Glutamatergic neuron (in vitro differentiated cells): ENCODE measurements at regions not wholly inside any gene's neighbourhood (a gene's known extent, or its start where the extent isn't known, plus 50 kb on each side); places are given as distances from the start of the nearest gene placed in this dataset.

Source experiments
- DNase-seq: peaks from one replicate; pipeline ENCODE4 v3.0.0; 2022
- H3K27ac Mint-ChIP-seq: one replicate; pipeline ENCODE4 v1.8.0; 2020; ENCODE audit warnings: mild to moderate bottlenecking, mixed read lengths, inconsistent platforms; ENCODE audit not compliant: unreplicated experiment
- H3K27me3 Mint-ChIP-seq: one replicate; pipeline ENCODE4 v1.8.0; 2020; ENCODE audit warnings: mild to moderate bottlenecking, moderate library complexity, mixed read lengths, inconsistent platforms; ENCODE audit not compliant: unreplicated experiment
- H3K36me3 Mint-ChIP-seq: one replicate; pipeline ENCODE4 v1.8.0; 2020; ENCODE audit warnings: mild to moderate bottlenecking, mixed read lengths, inconsistent platforms; ENCODE audit not compliant: unreplicated experiment
- H3K4me1 Mint-ChIP-seq: one replicate; pipeline ENCODE4 v1.8.0; 2020; ENCODE audit warnings: mild to moderate bottlenecking, low read depth, mixed read lengths, inconsistent platforms; ENCODE audit not compliant: unreplicated experiment
- H3K4me3 Mint-ChIP-seq: one replicate; pipeline ENCODE4 v1.8.0; 2020; ENCODE audit warnings: mild to moderate bottlenecking, mixed read lengths, inconsistent platforms; ENCODE audit not compliant: unreplicated experiment
- H3K9me3 Mint-ChIP-seq: one replicate; pipeline ENCODE4 v1.8.0; 2020; ENCODE audit warnings: mild to moderate bottlenecking, moderate library complexity, mixed read lengths, inconsistent platforms; ENCODE audit not compliant: unreplicated experiment
- CTCF ChIP-seq: fragments of 200-600 bp; sonication (generic); IDR thresholded peaks from one replicate; pipeline ENCODE4 v1.5.0; 2021; ENCODE audit not compliant: partially characterized antibody, unreplicated experiment

GRCh38 chr6:19749722-19750121 lies 87.4 kb upstream of the ID4 start:
- H3K27ac Mint-ChIP-seq = no peak overlapping the region
- no peak for TF ChIP-seq CTCF
- peaks cover 7% of the 10 kb centered on the region for H3K27me3 Mint-ChIP-seq
- no peaks in the 10 kb centered on the region for H3K9me3 Mint-ChIP-seq
- H3K36me3 Mint-ChIP-seq = no peaks in the 10 kb centered on the region
- H3K4me1 Mint-ChIP-seq = peaks cover 25% of the 10 kb centered on the region
- no peak for DNase-seq
- H3K4me3 Mint-ChIP-seq = no peak overlapping the region

DNA sequence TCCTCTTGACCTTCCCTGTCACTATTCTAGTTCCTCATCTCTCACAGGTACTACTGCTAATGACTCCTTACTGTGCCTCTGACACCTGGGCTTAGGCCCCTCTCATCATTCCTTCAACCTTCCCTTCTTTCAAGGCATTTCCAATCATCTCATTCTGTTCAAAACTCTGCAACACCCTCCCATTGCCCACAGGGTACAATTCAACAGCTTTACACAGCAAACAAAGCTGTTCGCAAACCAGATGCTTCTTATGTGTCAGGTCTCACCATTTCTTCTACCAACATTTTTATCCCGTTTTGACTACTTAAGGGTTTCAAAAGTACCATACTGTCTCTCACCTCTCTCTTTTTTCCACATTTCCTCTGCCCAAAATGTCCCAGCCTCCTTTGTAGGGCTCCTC lies 84.4 kb upstream of the ID4 start:
- Mint-ChIP-seq H3K27me3 (peaks cover 7% of the 10 kb centered on the region), H3K4me1 (peaks cover 33% of the 10 kb centered on the region), H3K4me3 (no peak overlapping the region), H3K9me3 (no peaks in the 10 kb centered on the region), H3K27ac (peak overlapping the region; percentile 24), H3K36me3 (no peaks in the 10 kb centered on the region)
- no peak for DNase-seq
- TF ChIP-seq CTCF = no peak

DNA sequence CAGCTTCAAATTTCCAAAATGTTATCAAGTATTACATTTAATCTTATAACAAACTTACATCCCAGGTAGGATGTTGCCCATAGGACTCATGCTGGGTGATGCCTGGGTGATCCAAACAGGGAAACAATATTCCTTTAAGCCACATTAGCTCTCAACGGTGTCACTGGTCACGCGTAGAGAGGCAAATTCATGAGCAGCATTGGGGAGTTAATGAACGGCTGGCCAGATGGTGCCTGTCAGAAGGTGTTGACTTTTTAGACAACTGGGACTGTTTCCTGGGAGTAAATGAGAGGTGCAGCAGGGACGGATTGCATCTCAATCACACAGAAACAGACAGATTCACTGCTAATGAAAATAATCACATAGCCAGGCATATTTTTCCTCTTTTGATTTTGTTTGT lies 83.3 kb upstream of the ID4 start:
- H3K27me3 Mint-ChIP-seq = peaks cover 7% of the 10 kb centered on the region
- TF ChIP-seq CTCF = no peak
- H3K36me3 Mint-ChIP-seq = no peaks in the 10 kb centered on the region
- H3K9me3 Mint-ChIP-seq = no peaks in the 10 kb centered on the region
- peak; percentile 51 for DNase-seq
- H3K4me3 Mint-ChIP-seq = peak overlapping the region; percentile 35
- peak overlapping the region; percentile 85 for H3K27ac Mint-ChIP-seq
- H3K4me1 Mint-ChIP-seq = peaks cover 33% of the 10 kb centered on the region

- TF ChIP-seq CTCF = no peak
- no peak overlapping the region for H3K27ac Mint-ChIP-seq
- H3K4me1 Mint-ChIP-seq = peaks cover 33% of the 10 kb centered on the region
- no peak for DNase-seq
- no peaks in the 10 kb centered on the region for H3K36me3 Mint-ChIP-seq
- peaks cover 7% of the 10 kb centered on the region for H3K27me3 Mint-ChIP-seq
- no peaks in the 10 kb centered on the region for H3K9me3 Mint-ChIP-seq
- H3K4me3 Mint-ChIP-seq = no peak overlapping the region
Measured at GRCh38 chr6:19754686-19755085, 82.5 kb upstream of the ID4 start.

DNA sequence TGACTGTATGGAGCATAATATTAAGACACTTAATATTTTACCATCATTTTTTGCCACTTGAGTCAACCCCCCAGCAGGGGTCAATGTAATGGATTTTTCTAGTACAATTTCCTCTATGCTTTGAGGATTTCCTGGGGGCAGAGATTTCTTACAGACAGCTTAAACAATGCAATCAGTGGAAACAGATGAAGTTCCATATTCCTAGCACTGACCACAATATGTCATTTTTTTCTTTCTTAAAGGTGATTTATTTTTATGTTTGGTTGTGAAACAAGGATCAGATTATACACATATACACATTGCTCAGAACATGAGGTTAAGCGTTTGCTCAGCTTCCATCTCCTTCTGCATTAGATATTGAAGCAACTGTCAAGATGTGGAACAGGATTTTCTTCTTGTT lies 82.0 kb upstream of the ID4 start:
- Mint-ChIP-seq H3K4me1 (peaks cover 31% of the 10 kb centered on the region), H3K27me3 (peaks cover 7% of the 10 kb centered on the region), H3K27ac (no peak overlapping the region), H3K9me3 (no peaks in the 10 kb centered on the region), H3K4me3 (no peak overlapping the region), H3K36me3 (no peaks in the 10 kb centered on the region)
- TF ChIP-seq CTCF = no peak
- no peak for DNase-seq
